CD4-positive, CD25-positive, alpha-beta regulatory T cell (primary cell): ENCODE measurements at regions not wholly inside any gene's neighbourhood (a gene's known extent, or its start where the extent isn't known, plus 50 kb on each side); places are given as distances from the start of the nearest gene placed in this dataset.

Source experiments
- ATAC-seq, 2 donors: fragments of 150-1000 bp; cut with Tn5 transposase; one replicate each; pipeline ENCODE4 v1.10.0; 2021; ENCODE audit warnings: low read depth in 2 of 2, moderate number of reproducible peaks in 2 of 2, moderate library complexity in 1 of 2
- DNase-seq, 3 donors: peaks; one replicate each; pipeline versions ENCODE4 v3.0.0 to v3.0.0-alpha.2; 2012 to 2022; ENCODE audit warnings: mixed read lengths in 1 of 3
- H3K27ac ChIP-seq: one replicate; pipeline ENCODE4 v1.7.0; 2013; ENCODE audit warnings: mild to moderate bottlenecking, low read length; ENCODE audit not compliant: insufficient read depth, poor library complexity, severe bottlenecking
- H3K27me3 ChIP-seq: one replicate; pipeline ENCODE4 v1.7.0; 2013; ENCODE audit warnings: low read length; ENCODE audit not compliant: control insufficient read depth, insufficient read depth
- H3K36me3 ChIP-seq: one replicate; pipeline ENCODE4 v1.7.0; 2013; ENCODE audit warnings: mild to moderate bottlenecking, low read length, moderate library complexity; ENCODE audit not compliant: control insufficient read depth, insufficient read depth
- H3K4me1 ChIP-seq: 2 replicates; pipeline ENCODE4 v1.7.0; 2013; ENCODE audit warnings: mild to moderate bottlenecking, low read length; ENCODE audit not compliant: insufficient read depth, control insufficient read depth, poor library complexity, severe bottlenecking
- H3K4me3 ChIP-seq: one replicate; pipeline ENCODE4 v1.7.0; 2013; ENCODE audit warnings: low read depth, mild to moderate bottlenecking, low read length, moderate library complexity
- H3K9me3 ChIP-seq, 2 experiments: 1 replicate in 1 of 2; 2 replicates in 1 of 2; pipeline ENCODE4 v1.7.0; 2013; ENCODE audit warnings: low read length in 2 of 2, mild to moderate bottlenecking in 1 of 2, moderate library complexity in 1 of 2; ENCODE audit not compliant: control insufficient read depth in 2 of 2
- H3K27ac Mint-ChIP-seq, 3 donors: one replicate each; pipeline ENCODE4 v1.8.0; 2020 to 2022; ENCODE audit warnings: mild to moderate bottlenecking in 3 of 3, mixed read lengths in 3 of 3, moderate library complexity in 2 of 3
- H3K27me3 Mint-ChIP-seq: one replicate; pipeline ENCODE4 v1.8.0; 2022; ENCODE audit warnings: mild to moderate bottlenecking, mixed read lengths
- H3K36me3 Mint-ChIP-seq: one replicate; pipeline ENCODE4 v1.8.0; 2020; ENCODE audit warnings: mixed read lengths
- H3K4me1 Mint-ChIP-seq, 4 donors: one replicate each; pipeline ENCODE4 v1.8.0; 2020 to 2022; ENCODE audit warnings: mixed read lengths in 4 of 4, mild to moderate bottlenecking in 1 of 4
- H3K4me3 Mint-ChIP-seq, 4 donors: one replicate each; pipeline ENCODE4 v1.8.0; 2020 to 2022; ENCODE audit warnings: mild to moderate bottlenecking in 4 of 4, mixed read lengths in 4 of 4, moderate library complexity in 3 of 4
- H3K9me3 Mint-ChIP-seq, 7 donors: one replicate each; pipeline ENCODE4 v1.8.0; 2020 to 2022; ENCODE audit warnings: mixed read lengths in 7 of 7, mild to moderate bottlenecking in 3 of 7, moderate library complexity in 2 of 7

GRCh38 chr16:73526011-73526804 is 478.3 kb upstream of the ZFHX3 start:
- H3K9me3 Mint-ChIP-seq: peaks cover 0 to 8% (median 0%) of the 10 kb centered on the region in 7 donors
- H3K27me3 Mint-ChIP-seq: no peaks in the 10 kb centered on the region
- no peak for DNase-seq
- H3K9me3 ChIP-seq: no peaks in the 10 kb centered on the region
- no peaks in the 10 kb centered on the region for H3K4me1 ChIP-seq
- ATAC-seq: no peak
- no peaks in the 10 kb centered on the region for H3K4me1 Mint-ChIP-seq
- no peaks in the 10 kb centered on the region for H3K36me3 Mint-ChIP-seq
- H3K4me3 Mint-ChIP-seq: no peak overlapping the region
- H3K27ac Mint-ChIP-seq: no peak overlapping the region
- no peak overlapping the region for H3K4me3 ChIP-seq
- no peaks in the 10 kb centered on the region for H3K36me3 ChIP-seq
- H3K27me3 ChIP-seq: no peaks in the 10 kb centered on the region
- no peak overlapping the region for H3K27ac ChIP-seq

- Mint-ChIP-seq H3K36me3 (no peaks in the 10 kb centered on the region), H3K4me1 (no peaks in the 10 kb centered on the region), H3K4me3 (no peak overlapping the region), H3K27me3 (no peaks in the 10 kb centered on the region), H3K27ac (no peak overlapping the region), H3K9me3 (peaks cover 0 to 7% (median 2%) of the 10 kb centered on the region in 7 donors)
- no peak for DNase-seq
- Histone ChIP-seq H3K4me3 (no peak overlapping the region), H3K4me1 (no peaks in the 10 kb centered on the region), H3K27me3 (no peaks in the 10 kb centered on the region), H3K27ac (no peak overlapping the region), H3K9me3 (no peaks in the 10 kb centered on the region), H3K36me3 (no peaks in the 10 kb centered on the region)
- ATAC-seq: no peak
Observed at GRCh38 chr16:73523209-73523608, 475.3 kb upstream of the ZFHX3 start.

GRCh38 chr16:73521499-73521898 is 473.6 kb upstream of the ZFHX3 start:
- H3K4me3 Mint-ChIP-seq: no peak overlapping the region
- H3K4me1 Mint-ChIP-seq: no peaks in the 10 kb centered on the region
- H3K27me3 Mint-ChIP-seq: no peaks in the 10 kb centered on the region

GRCh38 chr16:73515616-73516015 is 467.7 kb upstream of the ZFHX3 start:
- Mint-ChIP-seq H3K4me3 (no peak overlapping the region), H3K9me3 (peaks cover 0 to 7% (median 7%) of the 10 kb centered on the region in 7 donors), H3K27me3 (no peaks in the 10 kb centered on the region), H3K27ac (no peak overlapping the region), H3K36me3 (no peaks in the 10 kb centered on the region), H3K4me1 (no peaks in the 10 kb centered on the region)
- Histone ChIP-seq H3K9me3 (no peaks in the 10 kb centered on the region), H3K27me3 (no peaks in the 10 kb centered on the region), H3K36me3 (no peaks in the 10 kb centered on the region), H3K4me3 (no peak overlapping the region), H3K27ac (no peak overlapping the region), H3K4me1 (no peaks in the 10 kb centered on the region)
- DNase-seq: no peak
- no peak for ATAC-seq

More at GRCh38 chr16:73521499-73521898, 473.6 kb upstream of the ZFHX3 start:
- ATAC-seq (no peak), DNase-seq (no peak)
- Histone ChIP-seq H3K36me3 (no peaks in the 10 kb centered on the region), H3K4me3 (no peak overlapping the region), H3K9me3 (no peaks in the 10 kb centered on the region), H3K27me3 (no peaks in the 10 kb centered on the region), H3K4me1 (no peaks in the 10 kb centered on the region), H3K27ac (no peak overlapping the region)
- Mint-ChIP-seq H3K36me3 (no peaks in the 10 kb centered on the region), H3K27ac (no peak overlapping the region), H3K9me3 (peaks cover 0 to 10% (median 2%) of the 10 kb centered on the region in 7 donors)

GRCh38 chr16:73510852-73511251 is 462.9 kb upstream of the ZFHX3 start:
- ATAC-seq (no peak), DNase-seq (no peak)
- H3K36me3 ChIP-seq: no peaks in the 10 kb centered on the region
- peaks cover 0 to 2% of the 10 kb centered on the region in 2 experiments for H3K9me3 ChIP-seq
- peaks cover 0 to 8% (median 2%) of the 10 kb centered on the region in 7 donors for H3K9me3 Mint-ChIP-seq
- H3K36me3 Mint-ChIP-seq: no peaks in the 10 kb centered on the region
- no peak overlapping the region for H3K4me3 ChIP-seq
- no peaks in the 10 kb centered on the region for H3K4me1 ChIP-seq
- no peaks in the 10 kb centered on the region for H3K4me1 Mint-ChIP-seq
- no peak overlapping the region for H3K27ac ChIP-seq
- H3K4me3 Mint-ChIP-seq: no peak overlapping the region
- H3K27me3 ChIP-seq: no peaks in the 10 kb centered on the region
- H3K27me3 Mint-ChIP-seq: no peaks in the 10 kb centered on the region
- no peak overlapping the region for H3K27ac Mint-ChIP-seq

GRCh38 chr16:73506568-73507056 is 458.7 kb upstream of the ZFHX3 start:
- Histone ChIP-seq H3K27me3 (no peaks in the 10 kb centered on the region), H3K36me3 (no peaks in the 10 kb centered on the region), H3K4me1 (no peaks in the 10 kb centered on the region), H3K4me3 (no peak overlapping the region), H3K9me3 (peaks cover 0 to 2% of the 10 kb centered on the region in 2 experiments), H3K27ac (no peak overlapping the region)
- no peaks in the 10 kb centered on the region for H3K36me3 Mint-ChIP-seq
- H3K4me3 Mint-ChIP-seq: no peak overlapping the region
- no peaks in the 10 kb centered on the region for H3K4me1 Mint-ChIP-seq
- H3K27me3 Mint-ChIP-seq: no peaks in the 10 kb centered on the region
- no peak overlapping the region for H3K27ac Mint-ChIP-seq
- ATAC-seq (no peak), DNase-seq (no peak)
- H3K9me3 Mint-ChIP-seq: peaks cover 0 to 9% (median 0%) of the 10 kb centered on the region in 7 donors

- Mint-ChIP-seq H3K27me3 (no peaks in the 10 kb centered on the region), H3K4me3 (no peak overlapping the region), H3K27ac (no peak overlapping the region), H3K9me3 (peaks cover 0 to 9% (median 2%) of the 10 kb centered on the region in 7 donors), H3K4me1 (no peaks in the 10 kb centered on the region), H3K36me3 (no peaks in the 10 kb centered on the region)
- Histone ChIP-seq H3K36me3 (no peaks in the 10 kb centered on the region), H3K4me1 (no peaks in the 10 kb centered on the region), H3K4me3 (no peak overlapping the region), H3K27ac (no peak overlapping the region), H3K9me3 (peaks cover 0 to 2% of the 10 kb centered on the region in 2 experiments), H3K27me3 (no peaks in the 10 kb centered on the region)
- no peak for DNase-seq
- ATAC-seq: no peak
Observed at GRCh38 chr16:73505577-73505976, 457.6 kb upstream of the ZFHX3 start.
